HG02938 (cell line): ENCODE measurements at regions not wholly inside any gene's neighbourhood (a gene's known extent, or its start where the extent isn't known, plus 50 kb on each side); places are given as distances from the start of the nearest gene placed in this dataset.

Experiments
- ATAC-seq: cut with Tn5 transposase; IDR thresholded peaks from one replicate; pipeline ENCODE4 v1.9.1; 2021; ENCODE audit warnings: mild to moderate bottlenecking, moderate library complexity; ENCODE audit not compliant: unreplicated experiment

DNA sequence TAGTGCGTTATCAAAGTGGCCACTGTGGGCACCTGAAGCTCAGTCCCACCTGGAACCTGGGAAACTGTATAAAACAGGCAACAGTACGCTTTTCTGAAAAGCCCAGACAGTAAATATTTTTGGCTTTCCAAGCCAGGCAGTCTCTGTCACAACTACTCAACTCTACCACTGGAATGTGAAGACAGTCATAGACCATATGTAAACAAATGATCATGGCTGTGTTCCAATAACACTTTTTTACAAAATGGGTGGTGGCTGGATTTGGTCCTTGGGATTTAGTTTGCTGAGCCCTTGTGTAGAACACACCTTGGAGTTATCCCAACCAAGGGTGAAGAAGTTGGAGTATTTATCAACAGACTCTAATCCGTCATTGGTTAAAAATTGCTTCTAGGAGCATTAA lies 259.9 kb downstream of the SKIDA1 start:
- no peak for ATAC-seq

- ATAC-seq: no peak
Observed at GRCh38 chr10:21264271-21264670, 261.2 kb downstream of the SKIDA1 start.

DNA sequence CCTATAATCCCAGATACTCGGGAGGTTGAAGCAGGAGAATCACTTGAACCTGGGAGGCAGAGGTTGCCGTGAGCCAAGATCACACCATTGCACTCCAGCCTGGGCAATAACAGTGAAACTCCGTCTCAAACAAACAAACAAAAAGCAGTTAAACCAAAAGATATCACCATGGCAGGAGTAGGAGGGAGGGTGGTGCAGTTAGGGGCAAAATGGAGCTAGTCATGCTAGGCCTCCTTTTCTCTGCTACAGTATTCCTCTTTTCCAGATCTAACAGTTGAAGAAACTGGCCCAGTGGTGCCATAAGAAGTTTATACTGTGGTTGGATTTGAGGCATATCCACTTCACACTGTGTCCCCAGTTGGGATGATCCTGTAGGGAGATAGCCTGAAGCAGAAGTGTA lies 261.6 kb downstream of the SKIDA1 start:
- no peak for ATAC-seq

DNA sequence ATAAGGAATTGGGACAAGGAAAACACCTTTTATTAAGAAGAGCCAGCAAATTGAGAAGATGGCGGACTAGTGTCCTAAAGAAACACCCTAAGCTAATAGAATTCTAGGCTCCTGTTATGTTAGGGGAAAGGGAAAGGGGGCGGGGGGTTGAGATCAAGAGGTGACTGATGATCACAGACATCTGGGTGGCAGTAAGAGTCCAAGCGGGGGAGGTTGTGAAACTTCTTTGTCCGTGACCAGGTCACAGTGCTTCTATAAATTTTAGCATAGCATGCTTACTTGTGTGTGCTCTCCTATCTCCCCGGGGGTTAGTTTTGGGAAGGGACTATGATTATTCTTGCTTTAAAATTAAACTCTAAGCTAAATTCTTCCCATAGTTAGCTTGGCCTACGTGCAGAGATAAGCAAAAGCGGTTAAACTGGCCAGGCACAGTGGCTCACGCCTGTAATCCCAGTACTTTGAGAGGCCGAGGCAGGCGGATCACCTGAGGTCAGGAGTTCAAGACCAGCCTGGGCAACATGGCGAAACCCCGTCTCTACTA lies 262.1 kb downstream of the SKIDA1 start:
- no peak for ATAC-seq

- no peak for ATAC-seq
Observed at GRCh38 chr10:21261842-21262294, 263.6 kb downstream of the SKIDA1 start.

DNA sequence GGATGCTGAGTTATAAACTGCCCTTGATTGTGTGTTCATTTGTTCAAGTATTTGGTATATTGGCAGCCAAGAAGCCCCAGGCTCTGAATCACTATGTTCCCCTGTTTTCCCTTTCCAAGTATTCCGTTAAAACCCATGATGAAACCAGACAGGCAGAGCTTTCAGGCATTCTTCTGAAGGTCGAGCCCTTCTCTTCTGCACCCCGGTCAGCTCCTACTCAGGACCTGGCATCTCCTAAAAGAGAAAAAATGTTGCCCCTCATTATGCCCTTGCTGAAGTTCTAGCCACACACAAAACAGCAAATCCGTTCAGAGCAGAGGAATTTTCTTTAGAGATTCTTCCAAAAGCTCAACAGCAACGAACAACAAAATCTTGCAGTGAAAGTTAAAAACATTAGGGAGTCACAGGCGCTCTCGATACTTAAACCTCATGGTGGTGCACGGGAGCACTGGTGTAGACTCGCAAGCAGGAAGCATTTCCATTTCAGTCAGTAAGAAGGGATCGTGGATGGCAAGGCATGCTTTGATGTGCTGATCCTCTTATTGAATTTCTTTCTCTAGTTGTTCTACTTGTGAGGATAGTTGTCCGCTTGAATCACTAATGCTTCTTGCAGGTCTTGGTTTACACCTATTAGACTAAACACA lies 264.9 kb downstream of the SKIDA1 start:
- no peak for ATAC-seq

DNA sequence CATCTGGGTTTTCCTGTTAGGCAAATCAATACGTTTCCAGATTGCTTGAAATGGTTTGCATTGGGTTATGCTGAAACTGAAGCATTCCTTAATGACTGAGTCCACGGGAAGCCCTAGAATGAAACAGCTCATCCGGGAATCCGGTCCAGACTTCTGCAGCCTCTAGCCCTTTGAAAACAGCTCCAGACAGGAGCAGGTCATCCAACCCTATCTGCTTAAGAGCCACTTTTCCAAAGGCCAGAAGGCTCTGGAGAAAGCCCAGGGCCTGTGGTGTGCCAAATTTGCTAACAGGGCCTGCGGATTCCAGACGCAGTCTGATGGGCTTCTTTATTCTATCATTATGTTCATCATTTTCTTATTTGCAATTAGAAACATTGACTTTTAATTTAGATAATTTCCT lies 265.4 kb downstream of the SKIDA1 start:
- no peak for ATAC-seq

DNA sequence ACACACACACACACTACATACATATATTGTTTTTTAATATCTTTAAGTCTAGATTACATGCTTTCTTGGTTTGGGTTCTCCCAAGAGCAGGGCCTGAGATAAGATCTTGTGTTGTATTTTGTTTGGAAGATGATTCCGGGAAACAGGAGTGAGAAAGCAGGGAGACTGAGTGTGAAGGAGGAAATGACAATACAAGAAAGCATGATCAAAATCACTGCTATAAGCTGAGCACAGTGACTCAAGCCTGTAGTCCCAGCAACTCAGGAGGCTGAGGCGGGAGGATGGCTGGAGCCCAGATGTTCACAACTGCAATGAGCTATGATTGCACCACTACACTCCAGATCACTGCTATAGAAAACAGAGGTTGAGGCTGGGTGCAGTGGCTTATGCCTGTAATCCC lies 267.6 kb downstream of the SKIDA1 start:
- no peak for ATAC-seq

DNA sequence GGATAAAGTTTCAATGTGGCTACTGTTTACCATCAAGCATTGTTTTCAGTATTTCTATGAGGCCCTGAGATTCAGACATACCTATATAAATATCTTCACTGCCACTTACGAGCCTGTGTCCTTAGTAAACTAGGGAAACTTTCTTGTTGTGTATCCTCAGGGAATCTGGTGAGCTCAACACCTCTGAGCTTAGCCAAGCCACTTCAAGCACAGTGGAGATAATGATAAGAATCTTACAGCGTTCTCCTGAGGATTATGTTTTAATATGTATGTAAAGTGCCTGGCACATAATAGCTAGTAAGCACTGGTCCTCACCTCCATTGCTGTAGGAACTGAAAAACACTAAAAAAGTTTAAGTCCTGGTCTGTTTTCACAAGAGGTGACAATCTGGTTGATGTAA lies 268.3 kb downstream of the SKIDA1 start:
- ATAC-seq: no peak

DNA sequence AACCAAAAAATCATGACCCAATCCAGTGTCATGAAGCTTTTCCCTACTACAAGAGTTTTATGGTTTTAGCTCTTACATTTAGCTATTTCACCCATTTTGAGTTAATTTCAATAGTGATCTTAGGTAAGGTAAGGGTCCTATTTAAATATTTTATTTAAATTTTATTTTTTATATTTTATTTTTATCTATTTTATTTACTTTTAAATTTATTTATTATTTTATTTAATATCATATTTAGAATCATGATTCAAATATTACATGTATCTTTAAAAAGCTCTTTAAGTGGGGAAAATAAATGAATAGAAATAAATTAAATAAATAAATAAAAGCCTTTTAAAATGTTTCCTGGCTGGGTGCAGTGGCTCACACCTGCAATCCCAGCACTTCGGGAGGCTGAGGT lies 276.0 kb downstream of the SKIDA1 start:
- no peak for ATAC-seq

DNA sequence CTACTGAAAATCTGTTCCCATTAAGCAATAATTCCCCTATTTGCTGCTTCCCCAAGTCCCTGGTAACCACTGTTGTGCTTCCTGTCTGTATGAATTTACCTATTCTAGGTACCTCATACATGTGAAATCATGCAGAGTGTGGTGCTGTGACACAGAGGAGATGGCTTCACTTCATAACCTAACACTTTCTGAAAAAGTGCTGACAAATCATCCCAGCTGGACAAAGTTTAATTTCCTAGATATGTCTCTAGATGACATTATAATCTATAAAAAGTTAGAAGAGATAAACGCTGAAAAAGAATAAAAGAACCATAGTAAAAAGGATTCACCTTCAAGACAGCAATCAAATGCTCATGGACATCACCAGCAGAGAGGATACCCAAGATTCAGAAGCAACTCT lies 277.9 kb downstream of the SKIDA1 start:
- ATAC-seq: no peak

- ATAC-seq: no peak
Observed at GRCh38 chr10:21246178-21246577, 279.3 kb downstream of the SKIDA1 start.

DNA sequence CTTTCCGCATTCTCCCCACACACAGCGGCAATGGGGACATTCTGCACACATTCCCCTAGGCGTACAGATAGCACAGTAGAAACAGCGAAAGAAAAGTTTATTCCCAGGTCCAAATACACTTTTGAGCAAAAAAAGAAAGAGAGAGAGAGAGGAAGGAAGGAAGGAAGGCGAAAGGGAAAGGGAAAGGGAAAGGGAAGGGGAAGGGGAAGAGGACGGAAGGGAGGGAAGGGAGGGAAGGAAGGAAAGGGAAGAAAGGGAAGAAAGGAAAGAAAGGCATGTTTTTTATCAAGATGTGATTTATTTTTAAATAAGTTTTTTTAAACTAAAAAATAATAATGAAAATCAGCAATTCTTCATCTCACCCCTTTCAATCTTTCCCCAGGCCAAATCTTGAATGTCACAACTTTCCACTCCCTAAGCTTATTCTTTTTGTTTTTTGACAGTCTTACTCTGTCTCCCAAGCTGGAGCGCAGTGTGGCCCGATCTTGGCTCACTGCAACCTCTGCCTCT lies 281.7 kb downstream of the SKIDA1 start:
- ATAC-seq: no peak

- ATAC-seq: no peak
Observed at GRCh38 chr10:21242915-21243314, 282.6 kb downstream of the SKIDA1 start.

GRCh38 chr10:21238717-21239116 lies 286.8 kb downstream of the SKIDA1 start:
- no peak for ATAC-seq

DNA sequence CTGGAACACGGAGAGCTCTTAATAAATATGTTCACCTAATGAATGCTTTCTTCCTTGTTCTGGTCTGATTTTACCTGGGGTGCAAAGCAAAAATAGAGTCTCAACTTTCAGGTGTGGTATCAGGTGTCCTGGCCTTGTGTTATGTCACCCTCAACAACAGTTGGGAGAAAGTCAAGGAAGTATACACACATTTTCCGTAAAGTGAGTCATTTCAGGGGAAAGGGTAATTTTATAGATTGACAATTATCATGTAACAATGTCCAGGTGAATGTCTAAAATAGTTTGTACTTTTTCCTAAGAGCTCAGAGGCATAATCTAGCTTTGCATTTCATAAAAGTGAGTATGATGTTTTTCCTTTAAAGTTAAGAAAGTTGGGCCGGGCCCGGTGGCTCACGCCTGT lies 287.4 kb downstream of the SKIDA1 start:
- no peak for ATAC-seq

DNA sequence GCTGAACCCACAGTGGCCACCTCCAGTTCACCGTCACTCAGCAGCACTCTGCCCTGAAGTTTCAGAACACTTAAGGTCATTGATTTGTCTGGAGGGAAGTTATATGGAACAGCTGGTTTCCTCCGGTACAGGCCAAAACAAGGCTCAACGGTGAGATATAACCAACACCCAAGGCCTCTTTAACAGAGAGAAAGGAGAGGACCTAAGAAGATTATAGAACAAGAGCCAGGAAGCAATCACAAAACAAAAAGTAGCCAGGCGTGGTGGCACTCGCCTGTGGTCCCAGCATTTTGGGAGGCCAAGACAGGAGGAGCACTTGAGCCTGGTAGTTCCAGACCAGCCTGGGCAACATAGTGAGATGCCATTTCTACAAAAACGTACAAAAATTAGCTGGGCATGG lies 290.7 kb downstream of the SKIDA1 start:
- no peak for ATAC-seq

DNA sequence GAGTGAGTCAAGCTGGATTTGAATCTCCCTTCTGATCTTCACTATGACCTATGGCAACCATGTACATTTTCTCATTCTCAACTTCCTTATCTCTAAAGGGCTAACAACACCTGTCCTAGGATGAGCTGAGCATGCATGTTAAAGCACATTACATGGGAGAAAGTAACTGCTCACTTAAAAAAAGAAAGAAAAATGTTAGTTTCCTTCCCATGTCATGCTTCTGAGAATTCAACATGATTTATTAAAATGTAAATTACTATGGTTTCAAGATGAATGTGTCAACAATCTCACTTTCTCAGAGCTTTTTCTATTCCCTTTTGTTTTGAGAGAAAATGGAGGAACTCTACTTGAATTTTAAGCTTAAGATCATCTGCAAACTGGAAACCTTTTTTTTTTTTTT lies 295.3 kb downstream of the SKIDA1 start:
- no peak for ATAC-seq

GRCh38 chr10:21217748-21218367 lies 307.6 kb downstream of the SKIDA1 start:
- ATAC-seq: no peak

GRCh38 chr10:21217107-21217506 lies 308.4 kb downstream of the SKIDA1 start:
- no peak for ATAC-seq

GRCh38 chr10:21214329-21214728 lies 311.2 kb downstream of the SKIDA1 start:
- no peak for ATAC-seq

GRCh38 chr10:21213381-21213780 lies 312.1 kb downstream of the SKIDA1 start:
- no peak for ATAC-seq
